CMK (cell line): ENCODE measurements at regions not wholly inside any gene's neighbourhood (a gene's known extent, or its start where the extent isn't known, plus 50 kb on each side); places are given as distances from the start of the nearest gene placed in this dataset.

Experiments
- DNase-seq: peaks from one replicate; pipeline ENCODE4 v3.0.0-alpha.2; 2010; ENCODE audit warnings: low read depth

GRCh38 chr7:36070230-36070629 lies 82.8 kb upstream of the EEPD1 start:
- no peak for DNase-seq

- no peak for DNase-seq
Observed at GRCh38 chr7:36071605-36072004, 81.4 kb upstream of the EEPD1 start.

DNA sequence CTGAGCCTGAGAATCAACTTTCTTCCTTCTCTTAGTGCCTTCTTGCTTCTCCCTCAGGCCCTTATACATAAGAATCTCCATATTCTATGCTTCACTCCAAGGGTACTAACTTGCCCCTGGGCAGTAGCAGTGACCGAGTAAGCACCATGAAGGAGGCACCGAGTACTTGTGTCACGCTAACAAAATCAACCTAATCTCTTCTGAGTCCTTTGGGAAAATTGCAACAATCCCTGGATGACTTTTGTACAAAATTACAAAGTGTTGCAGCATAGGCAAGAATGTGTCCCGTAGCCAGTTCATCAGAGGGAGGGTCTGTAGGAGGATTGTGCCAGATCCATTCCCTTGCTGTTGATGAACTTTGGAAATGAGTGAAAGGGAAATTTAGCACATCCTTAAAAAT lies 80.4 kb upstream of the EEPD1 start:
- no peak for DNase-seq

GRCh38 chr7:36075561-36075960 lies 77.5 kb upstream of the EEPD1 start:
- no peak for DNase-seq

GRCh38 chr7:36076074-36076473 lies 77.0 kb upstream of the EEPD1 start:
- no peak for DNase-seq

DNA sequence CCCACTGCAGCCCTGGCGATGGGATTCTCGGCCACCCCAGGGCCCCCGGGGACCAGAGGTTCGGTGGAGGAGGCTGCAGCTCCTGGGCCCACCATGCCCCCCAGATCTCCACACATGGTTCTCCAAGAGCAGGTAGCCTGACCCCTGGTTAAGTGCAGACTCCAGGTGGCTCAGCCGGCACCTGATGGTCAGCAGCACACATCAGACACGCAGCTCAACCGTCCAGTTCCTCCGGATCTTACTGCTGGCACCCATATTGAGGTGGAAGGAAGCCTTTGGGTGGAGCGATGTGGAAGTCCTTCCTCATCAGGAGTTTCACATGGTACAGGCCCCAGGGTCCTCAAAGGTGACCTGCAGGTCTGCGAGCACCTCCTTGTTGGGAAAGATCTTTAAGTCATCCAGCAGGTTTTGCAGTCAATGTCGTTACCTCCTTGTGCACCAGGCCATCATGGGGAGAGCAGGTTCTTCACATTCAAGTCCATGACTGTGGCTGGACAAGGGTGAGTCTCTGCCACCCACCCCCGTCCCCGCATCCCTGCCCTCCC lies 74.2 kb upstream of the EEPD1 start:
- no peak for DNase-seq

DNA sequence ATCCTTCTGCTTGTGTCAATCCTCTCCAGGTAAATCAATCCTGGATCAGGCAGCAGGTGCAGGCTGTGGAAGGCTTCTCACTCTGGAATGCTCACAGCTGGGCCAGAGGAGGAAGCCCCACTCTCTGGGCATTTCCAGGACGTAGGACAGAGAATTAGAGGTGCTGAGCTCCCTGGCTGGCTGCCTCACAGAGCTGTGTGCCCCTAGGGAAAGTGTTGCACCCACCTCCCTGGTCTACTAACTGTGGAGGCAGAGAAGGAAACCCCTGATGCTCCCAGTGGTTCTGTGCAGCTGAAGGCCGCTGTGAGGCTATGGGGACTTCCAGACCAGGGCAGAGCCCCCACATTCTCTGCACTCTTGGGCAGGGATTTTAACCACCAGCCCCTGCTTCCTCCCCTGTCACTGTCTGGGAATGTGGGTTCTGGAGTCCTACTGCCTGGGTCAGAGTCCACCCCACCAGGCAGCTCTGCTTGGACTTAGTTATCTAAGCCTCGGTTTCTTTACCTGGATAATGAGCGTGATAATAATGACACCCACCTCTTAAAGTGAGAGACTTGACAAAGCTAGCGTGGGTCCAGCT lies 73.5 kb upstream of the EEPD1 start:
- DNase-seq: no peak

DNA sequence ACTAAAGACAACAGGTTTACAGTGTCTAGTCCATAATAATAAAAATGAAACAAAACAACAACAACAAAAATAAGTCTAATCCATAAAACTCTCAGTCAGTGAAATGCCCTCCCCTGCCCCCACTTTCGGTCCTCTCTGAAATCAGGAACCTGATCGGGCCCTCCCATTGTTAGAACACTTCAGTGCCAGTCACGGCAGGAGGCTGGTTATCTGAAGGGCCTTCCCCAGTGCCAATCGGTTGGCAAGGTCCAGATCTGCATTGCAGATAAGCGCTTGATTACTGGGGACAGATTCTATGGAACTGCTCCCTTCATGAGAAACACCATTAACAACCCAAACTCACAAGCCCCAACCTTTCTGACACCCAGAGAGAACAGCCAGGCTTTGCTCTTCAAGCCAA lies 72.2 kb upstream of the EEPD1 start:
- no peak for DNase-seq

GRCh38 chr7:36082216-36082615 lies 70.8 kb upstream of the EEPD1 start:
- no peak for DNase-seq

DNA sequence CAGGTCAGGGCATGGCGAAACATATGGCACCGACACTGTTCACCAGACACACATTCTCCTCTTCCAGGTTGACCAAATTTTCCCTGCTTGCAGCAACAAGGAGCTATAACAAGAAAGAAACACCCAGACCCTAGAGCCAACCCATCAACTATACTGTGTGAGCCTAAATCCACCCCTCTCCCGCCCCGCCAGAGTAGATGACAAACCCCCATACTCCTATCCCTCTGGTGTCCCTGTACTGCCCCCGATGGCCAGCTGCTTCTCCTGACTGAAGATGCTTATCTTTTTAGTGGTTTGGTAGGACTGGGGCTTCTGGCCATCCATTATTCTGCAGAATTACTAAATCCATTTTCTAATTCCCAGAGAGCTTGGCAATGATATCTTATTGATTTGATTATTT lies 70.1 kb upstream of the EEPD1 start:
- DNase-seq: no peak

- DNase-seq: no peak
Observed at GRCh38 chr7:36083626-36084380, 69.3 kb upstream of the EEPD1 start.

- DNase-seq: no peak
Observed at GRCh38 chr7:36084485-36085091, 68.5 kb upstream of the EEPD1 start.

GRCh38 chr7:36085096-36085495 lies 68.0 kb upstream of the EEPD1 start:
- DNase-seq: no peak

DNA sequence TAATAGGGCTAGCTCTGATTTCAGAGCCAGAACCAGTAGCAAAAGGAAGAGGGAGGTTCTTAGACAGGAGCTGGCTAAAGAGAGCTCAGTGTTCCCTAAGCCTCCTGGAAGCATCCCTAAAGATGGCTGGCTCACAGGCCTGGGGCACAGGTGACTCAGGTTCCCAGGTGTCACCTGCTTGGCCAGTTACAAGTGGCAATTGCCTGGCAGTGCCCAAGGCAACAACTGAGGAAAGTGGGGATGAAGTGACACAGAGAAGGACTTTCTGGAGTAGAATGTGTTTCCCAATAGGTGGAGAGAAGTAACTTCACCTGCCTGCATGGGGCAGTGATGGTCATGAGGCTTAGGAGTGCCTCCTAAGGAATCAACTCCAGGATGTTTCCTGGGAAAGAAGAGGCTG lies 66.5 kb upstream of the EEPD1 start:
- no peak for DNase-seq

GRCh38 chr7:36088553-36088952 lies 64.5 kb upstream of the EEPD1 start:
- DNase-seq: no peak

- DNase-seq: no peak
Observed at GRCh38 chr7:36088966-36089365, 64.1 kb upstream of the EEPD1 start.

- DNase-seq: no peak
Observed at GRCh38 chr7:36090976-36091873, 61.8 kb upstream of the EEPD1 start.

DNA sequence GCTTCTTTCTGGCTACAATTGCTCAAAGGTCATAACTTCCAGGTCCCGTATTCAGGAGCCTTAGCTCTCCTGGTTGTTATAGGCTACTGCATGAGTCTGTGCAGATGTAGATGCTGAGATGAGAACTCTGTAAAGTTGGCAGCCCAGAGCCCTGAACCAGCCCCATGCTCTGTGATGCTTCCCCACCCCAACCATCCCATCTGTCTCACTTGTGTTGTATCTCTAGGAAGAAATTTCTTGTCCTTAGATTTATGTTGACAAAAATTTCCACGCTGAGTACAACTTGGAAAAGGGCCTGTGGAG lies 61.2 kb upstream of the EEPD1 start:
- no peak for DNase-seq

GRCh38 chr7:36092221-36092771 lies 60.8 kb upstream of the EEPD1 start:
- DNase-seq: no peak

DNA sequence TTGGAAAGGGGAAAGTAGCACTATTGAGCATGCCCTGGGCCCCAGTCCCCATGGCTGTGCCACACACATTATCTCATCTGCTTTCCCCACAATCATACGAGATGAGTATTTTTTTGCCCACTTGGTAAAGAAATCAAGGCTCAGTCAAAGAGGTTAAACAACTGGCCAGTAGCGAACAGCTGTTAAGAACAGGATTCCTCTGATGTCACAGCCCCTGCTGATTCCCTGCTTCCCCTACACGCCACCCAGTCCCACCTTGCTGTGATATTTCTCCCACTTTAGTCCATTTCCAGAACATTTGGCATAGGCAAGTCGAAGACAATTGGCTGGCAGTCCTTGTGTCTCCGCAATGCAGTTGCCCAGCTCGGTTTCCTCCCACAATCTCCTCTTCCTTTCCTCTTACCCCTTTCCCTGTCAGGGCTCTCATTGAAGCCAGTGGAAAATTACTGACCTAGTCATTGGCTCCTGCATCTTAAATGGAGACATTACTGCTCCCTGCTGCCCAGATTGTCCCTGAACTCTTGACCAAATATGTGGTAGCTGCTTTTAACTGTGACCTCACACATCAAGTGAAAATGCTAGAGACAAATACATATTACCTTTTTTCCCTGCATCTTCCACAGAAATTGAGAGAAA lies 56.5 kb upstream of the EEPD1 start:
- no peak for DNase-seq

- DNase-seq: no peak
Observed at GRCh38 chr7:36098096-36098495, 55.0 kb upstream of the EEPD1 start.

- DNase-seq: no peak
Observed at GRCh38 chr7:36100226-36100625, 52.8 kb upstream of the EEPD1 start.
